ENCODE measurements at regions not wholly inside any gene's neighbourhood (a gene's known extent, or its start where the extent isn't known, plus 50 kb on each side); places are given as distances from the start of the nearest gene placed in this dataset.

DNA sequence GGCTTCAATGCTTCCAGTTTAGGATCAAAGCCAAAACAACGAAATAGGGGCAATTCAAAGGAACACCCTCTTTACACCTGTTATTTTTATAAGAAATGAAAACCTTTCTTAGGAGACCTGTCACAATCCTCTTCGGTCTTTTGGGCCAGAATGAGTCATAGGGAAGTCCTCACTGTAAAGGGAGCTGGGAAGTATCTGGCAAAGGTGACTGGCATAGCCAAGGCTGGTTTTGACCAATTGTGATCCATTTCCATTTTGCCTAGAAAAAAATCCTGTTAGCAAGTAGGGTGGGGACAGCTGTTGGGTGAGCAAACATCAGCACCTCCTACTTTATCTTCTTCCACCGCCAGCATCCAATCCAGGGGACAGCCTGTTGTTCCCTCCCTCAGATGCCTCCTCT is 343.2 kb upstream of the SULF2 start:
- Histone ChIP-seq H3K4me3 (no peak overlapping the region), H4K20me1 (ENCODE audit: control insufficient read depth, insufficient read depth) (no peaks in the 10 kb centered on the region), H3K36me3 (ENCODE audit: control insufficient read depth in 2 of 2, insufficient read depth in 2 of 2, low read length in 1 of 2) (no peaks in the 10 kb centered on the region), H3K9me3 (replicated peaks; ENCODE audit: control insufficient read depth, insufficient read depth, low read length) (no peaks in the 10 kb centered on the region), H3K27ac (ENCODE audit: control insufficient read depth, insufficient read depth) (no peak overlapping the region), H3K79me2 (ENCODE audit: control insufficient read depth, insufficient read depth, low read length) (no peaks in the 10 kb centered on the region), H3K27me3 (replicated peaks in 1 of 2; ENCODE audit: control insufficient read depth in 2 of 2, insufficient read depth in 2 of 2, low read length in 1 of 2) (peaks cover 0 to 3% of the 10 kb centered on the region in 2 experiments), H3K4me2 (ENCODE audit: control insufficient read depth, insufficient read depth) (no peak overlapping the region), H3K4me1 (ENCODE audit: control insufficient read depth, insufficient read depth, low read length) (no peaks in the 10 kb centered on the region), H2AFZ (ENCODE audit: control insufficient read depth, low read depth, low read length) (no peak overlapping the region), H3K9ac (ENCODE audit: control insufficient read depth, insufficient read depth, low read length) (no peak overlapping the region)
- no TSS peak for BruUV-seq (replicated peaks)
- FAIRE-seq (no peak), DNase-seq (ENCODE audit: low read depth, low spot score) (no peak), ATAC-seq (no peak)
- ChIA-PET SMC1A (ENCODE audit: uncharacterized antibody, unreplicated experiment) (no interaction called here), RAD21 (ENCODE audit: unreplicated experiment) (no interaction called here), CTCF (interaction anchor here (1.1 kb wide), 1 partner anchor 78 kb away, joined by 4 read pairs; no protein-coding TSS in a partner anchor), POLR2A (no interaction called here)
- in situ Hi-C loops (cut with MboI) = no loop called here
- WGBS (ENCODE audit: insufficient coverage, insufficient replicate concordance, low lambda C conversion rate, missing lambda C conversion rate) = 0% methylated on average over 3 of the region's 3 CpGs
- intact Hi-C loops (cut with micrococcal nuclease; ENCODE audit: unreplicated experiment) = no loop called here
- TF ChIP-seq HDGF (IDR thresholded peaks at IDR 0.05) (no peak), CTCF (IDR thresholded peaks at IDR 0.05 in 2 of 3, conservative IDR thresholded peaks at IDR 0.05 in 1 of 3; ENCODE audit: control insufficient read depth in 2 of 3, extremely low read depth in 1 of 3, insufficient read depth in 1 of 3, low read depth in 3 of 3, low read length in 3 of 3) (no peak), STAT3 (IDR thresholded peaks at IDR 0.05; ENCODE audit: low read depth, low read length) (no peak), TARDBP (IDR thresholded peaks at IDR 0.05; ENCODE audit: borderline replicate concordance) (no peak), SKIL (IDR thresholded peaks at IDR 0.05; ENCODE audit: low read depth, poor library complexity, severe bottlenecking) (no peak), BCLAF1 (IDR thresholded peaks at IDR 0.05) (no peak), KLF5 (IDR thresholded peaks at IDR 0.05; ENCODE audit: partially characterized antibody) (no peak), ZBTB4 (CRISPR knock-in tag; IDR thresholded peaks at IDR 0.05) (no peak), BRCA1 (IDR thresholded peaks at IDR 0.05; ENCODE audit: low read depth, low read length) (no peak), ZNF274 (IDR thresholded peaks at IDR 0.05; ENCODE audit: insufficient read depth, insufficient read length) (no peak), IRF3 (IDR thresholded peaks at IDR 0.05) (no peak), MEF2B (IDR thresholded peaks at IDR 0.05; ENCODE audit: partially characterized antibody, poor library complexity, severe bottlenecking) (no peak), RAD21 (IDR thresholded peaks at IDR 0.05; ENCODE audit: insufficient read depth, low read depth, low read length) (no peak), RBBP5 (conservative IDR thresholded peaks at IDR 0.05) (no peak)
